PC-3 (cell line): ENCODE measurements at regions not wholly inside any gene's neighbourhood (a gene's known extent, or its start where the extent isn't known, plus 50 kb on each side); places are given as distances from the start of the nearest gene placed in this dataset.

Experiments
- ATAC-seq: fragments of 200-7000 bp; cut with Tn5 transposase; 2 replicates; pipeline ENCODE4 v1.9.1; 2020; ENCODE audit warnings: mild to moderate bottlenecking, moderate library complexity
- BruUV-seq: library from RNA; stranded (reverse); fragments of 400-500 nt; replicated peaks from 2 replicates; lab custom pipeline; 2021; lab: Mats Ljungman, UMichigan
- CTCF ChIA-PET: fragments of 300-600 bp; sonication (Branson Sonifier 250); formaldehyde crosslinking; loops from one replicate; lab custom pipeline; 2022; ENCODE audit warnings: antibody characterized with exemption; lab: Charles Lee
- POLR2A ChIA-PET: fragments of 300-600 bp; sonication (Branson Sonifier 250); formaldehyde crosslinking; loops from one replicate; lab custom pipeline; 2022; ENCODE audit warnings: antibody characterized with exemption; ENCODE audit not compliant: unreplicated experiment; lab: Charles Lee
- DNase-seq: peaks from one replicate; pipeline ENCODE4 v3.0.0-alpha.2; 2015
- H2AFZ ChIP-seq: fragments of 300-600 bp; sonication (generic); 2 replicates; pipeline ENCODE4 v1.6.0; 2016; ENCODE audit warnings: antibody characterized with exemption, low read length
- H3F3A ChIP-seq: fragments of 300-600 bp; sonication (generic); one replicate; pipeline ENCODE4 v1.6.0; 2017; ENCODE audit warnings: antibody characterized with exemption, low read length, control low read depth, mild to moderate bottlenecking; ENCODE audit not compliant: unreplicated experiment
- H3K27ac ChIP-seq: fragments of 300-600 bp; sonication (generic); 2 replicates; pipeline ENCODE4 v1.5.1; 2016; ENCODE audit warnings: mild to moderate bottlenecking, low read length
- H3K27me3 ChIP-seq: fragments of 300-600 bp; sonication (generic); 2 replicates; pipeline ENCODE4 v1.6.1; 2016; ENCODE audit warnings: low read length, mixed read lengths
- H3K36me3 ChIP-seq: fragments of 300-600 bp; sonication (generic); 2 replicates; pipeline ENCODE4 v1.6.1; 2016; ENCODE audit warnings: low read depth, mixed run types, low read length, mixed read lengths
- H3K4me1 ChIP-seq: fragments of 300-600 bp; sonication (generic); 2 replicates; pipeline ENCODE4 v1.5.1; 2016; ENCODE audit warnings: low read length; ENCODE audit not compliant: insufficient read depth
- H3K4me2 ChIP-seq: fragments of 300-600 bp; sonication (generic); 2 replicates; pipeline ENCODE4 v1.6.0; 2016; ENCODE audit warnings: low read length
- H3K4me3 ChIP-seq: fragments of 300-600 bp; sonication (generic); 2 replicates; pipeline ENCODE4 v1.5.1; 2016; ENCODE audit warnings: mild to moderate bottlenecking, low read length, mixed read lengths
- H3K79me2 ChIP-seq: fragments of 300-600 bp; sonication (generic); 2 replicates; pipeline ENCODE4 v1.6.1; 2017; ENCODE audit warnings: low read length, mixed read lengths
- H3K9ac ChIP-seq: fragments of 300-600 bp; sonication (generic); 2 replicates; pipeline ENCODE4 v1.6.0; 2016; ENCODE audit warnings: mild to moderate bottlenecking, low read length
- H3K9me2 ChIP-seq: fragments of 300-600 bp; sonication (generic); replicated peaks from 2 replicates; pipeline ENCODE4 v1.6.1; 2016; ENCODE audit warnings: mixed run types, low read length, mixed read lengths
- H3K9me3 ChIP-seq: fragments of 300-600 bp; sonication (generic); 2 replicates; pipeline ENCODE4 v1.6.1; 2016; ENCODE audit warnings: low read length, mixed read lengths
- H4K20me1 ChIP-seq: fragments of 300-600 bp; sonication (generic); 2 replicates; pipeline ENCODE4 v1.6.1; 2016; ENCODE audit warnings: low read length, mixed read lengths
- EZH2 ChIP-seq: fragments of 300-600 bp; sonication (generic); IDR thresholded peaks from one replicate; pipeline ENCODE4 v1.6.1; 2017; ENCODE audit warnings: antibody characterized with exemption, mild to moderate bottlenecking, low read length; ENCODE audit not compliant: unreplicated experiment
- EZH2phosphoT487 ChIP-seq: fragments of 300-600 bp; sonication (generic); IDR thresholded peaks from 2 replicates; pipeline ENCODE4 v1.6.1; 2018; ENCODE audit warnings: mild to moderate bottlenecking, antibody characterized with exemption, low read length, borderline replicate concordance
- intact Hi-C: fragments of 100-400 bp; cut with micrococcal nuclease; formaldehyde crosslinking; loops from 2 replicates; pipeline ENCODE4 v1.9.0; 2023
- TF ChIP-seq, protein P1 (sequence below): fragments of 300-600 bp; sonication (generic); conservative IDR thresholded peaks from 2 replicates; pipeline ENCODE4 v1.5.1; 2017; ENCODE audit warnings: antibody characterized with exemption, low read depth, mild to moderate bottlenecking, low read length

DNA sequence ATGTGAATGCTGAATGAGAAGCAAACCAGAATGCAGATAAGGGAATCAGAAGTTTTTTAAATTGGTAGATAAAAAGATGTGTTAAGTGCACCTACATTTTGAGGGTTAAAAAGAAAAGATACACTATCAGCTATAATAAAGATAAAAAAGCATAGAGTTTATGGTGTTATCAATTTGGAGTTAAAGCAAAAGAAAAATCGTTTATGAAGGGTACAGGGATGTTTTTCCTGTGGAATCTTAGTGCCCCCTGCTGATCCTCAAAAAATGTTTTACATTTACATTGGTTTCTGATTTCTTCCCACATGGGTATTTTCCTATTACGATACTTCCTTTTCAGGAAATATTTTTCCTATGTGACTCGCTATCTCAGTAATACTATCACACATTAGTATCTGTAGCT is 293.5 kb downstream of the MRPL39 start:
- Histone ChIP-seq H3K36me3 (no peaks in the 10 kb centered on the region), H3K4me3 (peak overlapping the region; percentile 37; the same call in 1 of the 2 replicates), H3K4me2 (peak overlapping the region; percentile 72), H3K79me2 (no peaks in the 10 kb centered on the region), H3K9me3 (peaks cover 8% of the 10 kb centered on the region), H3K9me2 (no peaks in the 10 kb centered on the region), H4K20me1 (no peaks in the 10 kb centered on the region), H3K27ac (no peak overlapping the region), H2AFZ (peak overlapping the region; percentile 65), H3F3A (no peaks in the 10 kb centered on the region), H3K9ac (no peak overlapping the region), H3K27me3 (no peaks in the 10 kb centered on the region), H3K4me1 (0 out of 2 replicates have a peak, but pooled peaks cover 8% of the 10 kb centered on the region)
- ChIA-PET POLR2A (interaction anchor here (0.7 kb wide), 1 partner anchor 84 kb away, joined by 3 read pairs; no protein-coding TSS in a partner anchor), CTCF (interaction anchor here (0.6 to 1.6 kb wide), 2 partner anchors 19 to 30 kb away, joined by 5 to 6 read pairs; no protein-coding TSS in a partner anchor)
- intact Hi-C loops = loop anchor here (1.0 to 5.0 kb wide), 4 partner anchors 31 to 418 kb away; no protein-coding TSS in a partner anchor
- ATAC-seq (peak; percentile 86), DNase-seq (peak; percentile 63)
- BruUV-seq = no TSS peak
- no peak for TF ChIP-seq EZH2
- TF ChIP-seq, protein P1, sequence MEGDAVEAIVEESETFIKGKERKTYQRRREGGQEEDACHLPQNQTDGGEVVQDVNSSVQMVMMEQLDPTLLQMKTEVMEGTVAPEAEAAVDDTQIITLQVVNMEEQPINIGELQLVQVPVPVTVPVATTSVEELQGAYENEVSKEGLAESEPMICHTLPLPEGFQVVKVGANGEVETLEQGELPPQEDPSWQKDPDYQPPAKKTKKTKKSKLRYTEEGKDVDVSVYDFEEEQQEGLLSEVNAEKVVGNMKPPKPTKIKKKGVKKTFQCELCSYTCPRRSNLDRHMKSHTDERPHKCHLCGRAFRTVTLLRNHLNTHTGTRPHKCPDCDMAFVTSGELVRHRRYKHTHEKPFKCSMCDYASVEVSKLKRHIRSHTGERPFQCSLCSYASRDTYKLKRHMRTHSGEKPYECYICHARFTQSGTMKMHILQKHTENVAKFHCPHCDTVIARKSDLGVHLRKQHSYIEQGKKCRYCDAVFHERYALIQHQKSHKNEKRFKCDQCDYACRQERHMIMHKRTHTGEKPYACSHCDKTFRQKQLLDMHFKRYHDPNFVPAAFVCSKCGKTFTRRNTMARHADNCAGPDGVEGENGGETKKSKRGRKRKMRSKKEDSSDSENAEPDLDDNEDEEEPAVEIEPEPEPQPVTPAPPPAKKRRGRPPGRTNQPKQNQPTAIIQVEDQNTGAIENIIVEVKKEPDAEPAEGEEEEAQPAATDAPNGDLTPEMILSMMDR = peak; percentile 75

DNA sequence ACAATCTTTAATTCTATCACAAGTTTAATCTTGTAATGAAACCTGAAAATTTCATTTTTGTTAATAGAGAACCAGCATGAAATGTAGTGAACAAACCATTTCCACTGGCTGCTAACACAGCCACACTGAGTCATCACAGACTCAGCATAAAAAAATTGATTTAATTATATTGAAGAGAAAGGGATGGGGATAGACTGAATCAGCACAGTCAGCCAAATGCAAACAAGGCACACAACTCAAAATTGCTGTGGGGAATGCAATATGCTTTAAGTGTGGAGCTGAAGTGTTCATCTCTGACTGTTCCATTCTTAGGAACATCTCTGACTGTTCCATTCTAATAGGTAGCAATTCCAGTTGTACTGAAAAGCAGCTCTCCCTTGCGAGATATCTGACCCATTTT is 299.8 kb downstream of the MRPL39 start:
- H3K4me3 ChIP-seq = no peak overlapping the region
- H3K9me2 ChIP-seq = no peaks in the 10 kb centered on the region
- no peaks in the 10 kb centered on the region for H3K79me2 ChIP-seq
- POLR2A ChIA-PET = no interaction called here
- peaks cover 9% of the 10 kb centered on the region for H3K4me1 ChIP-seq
- no peaks in the 10 kb centered on the region for H4K20me1 ChIP-seq
- 0 out of 2 replicates have a peak overlapping the region, but pooled peaks have one; percentile 13 for H3K4me2 ChIP-seq
- no peak for TF ChIP-seq EZH2phosphoT487
- TF ChIP-seq, protein P1 = no peak
- no peak for TF ChIP-seq EZH2
- H2AFZ ChIP-seq = no peak overlapping the region
- no peaks in the 10 kb centered on the region for H3K36me3 ChIP-seq
- no peaks in the 10 kb centered on the region for H3K27me3 ChIP-seq
- intact Hi-C loops = no loop called here
- H3K27ac ChIP-seq = no peak overlapping the region
- CTCF ChIA-PET = no interaction called here
- peak; percentile 99 for ATAC-seq
- peak; percentile 73 for DNase-seq
- H3F3A ChIP-seq = no peaks in the 10 kb centered on the region
- peaks cover 8% of the 10 kb centered on the region for H3K9me3 ChIP-seq
- no TSS peak for BruUV-seq
- H3K9ac ChIP-seq = no peak overlapping the region

DNA sequence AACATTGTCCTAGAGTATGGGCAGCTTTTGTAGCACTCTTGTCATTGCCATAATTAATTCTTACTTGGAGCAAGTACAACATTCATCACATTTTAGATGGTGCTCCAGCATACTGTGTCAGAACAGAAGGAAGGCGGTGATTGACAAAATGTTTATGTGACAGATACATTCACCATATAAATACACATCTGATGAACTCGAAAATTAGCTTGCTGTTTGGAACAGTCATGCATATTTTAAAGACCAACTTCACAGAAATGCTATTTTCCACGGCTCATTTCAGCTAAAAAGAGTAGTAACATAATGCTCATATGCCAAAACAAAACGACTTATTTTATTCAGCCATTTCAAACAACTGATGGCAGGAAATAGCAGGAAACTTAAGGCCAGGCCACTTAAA is 302.7 kb downstream of the MRPL39 start:
- H3K9me3 ChIP-seq = peaks cover 7% of the 10 kb centered on the region
- BruUV-seq = no TSS peak
- ChIA-PET POLR2A (no interaction called here), CTCF (no interaction called here)
- H3K4me2 ChIP-seq = no peak overlapping the region
- H3K27ac ChIP-seq = no peak overlapping the region
- H3K36me3 ChIP-seq = no peaks in the 10 kb centered on the region
- ATAC-seq (no peak), DNase-seq (no peak)
- H3K9me2 ChIP-seq = no peaks in the 10 kb centered on the region
- intact Hi-C loops = no loop called here
- H2AFZ ChIP-seq = no peak overlapping the region
- no peak for TF ChIP-seq EZH2phosphoT487
- TF ChIP-seq, protein P1 = no peak
- TF ChIP-seq EZH2 = no peak
- H3K9ac ChIP-seq = no peak overlapping the region
- H3F3A ChIP-seq = no peaks in the 10 kb centered on the region
- H3K4me1 ChIP-seq = peaks cover 9% of the 10 kb centered on the region
- H3K27me3 ChIP-seq = no peaks in the 10 kb centered on the region
- no peak overlapping the region for H3K4me3 ChIP-seq
- H4K20me1 ChIP-seq = no peaks in the 10 kb centered on the region
- no peaks in the 10 kb centered on the region for H3K79me2 ChIP-seq
